NOMO-1 treated with dmso at 0.1 percent for 144 hours (cell line): ENCODE measurements at regions not wholly inside any gene's neighbourhood (a gene's known extent, or its start where the extent isn't known, plus 50 kb on each side); places are given as distances from the start of the nearest gene placed in this dataset.
"Not testable (repeated sequence)": the region's sequence is repeated elsewhere in the genome, so short reads cannot be mapped to it uniquely, and the experiment has no call there.

Experiments used
- DNase-seq: peaks from one replicate; lab custom pipeline; 2025; ENCODE audit not compliant: unreplicated experiment; lab: John Stamatoyannopoulos, UW

GRCh38 chr3:127443581-127444375, 146.8 kb downstream of the TPRA1 start:
- DNase-seq: no peak

DNA sequence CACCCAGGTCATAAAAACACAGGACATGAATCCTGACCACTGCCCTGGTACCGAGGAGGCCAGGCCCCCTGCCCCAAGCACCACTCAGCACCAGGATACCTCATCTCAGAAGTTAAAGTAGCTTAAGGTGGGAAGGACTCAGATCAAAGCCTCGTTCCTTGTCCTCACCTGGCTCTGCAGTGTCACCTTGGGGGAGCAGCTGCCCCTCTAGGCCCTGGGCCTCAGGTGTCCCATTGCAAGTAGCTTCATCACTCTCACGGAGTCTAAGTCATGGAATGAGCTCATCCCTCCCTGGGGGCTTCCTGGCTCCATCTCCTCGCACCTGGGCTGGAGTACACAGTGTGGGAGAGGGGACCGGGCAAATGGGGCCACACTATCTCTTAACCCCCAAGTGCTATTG, 148.0 kb downstream of the TPRA1 start:
- no peak for DNase-seq

DNA sequence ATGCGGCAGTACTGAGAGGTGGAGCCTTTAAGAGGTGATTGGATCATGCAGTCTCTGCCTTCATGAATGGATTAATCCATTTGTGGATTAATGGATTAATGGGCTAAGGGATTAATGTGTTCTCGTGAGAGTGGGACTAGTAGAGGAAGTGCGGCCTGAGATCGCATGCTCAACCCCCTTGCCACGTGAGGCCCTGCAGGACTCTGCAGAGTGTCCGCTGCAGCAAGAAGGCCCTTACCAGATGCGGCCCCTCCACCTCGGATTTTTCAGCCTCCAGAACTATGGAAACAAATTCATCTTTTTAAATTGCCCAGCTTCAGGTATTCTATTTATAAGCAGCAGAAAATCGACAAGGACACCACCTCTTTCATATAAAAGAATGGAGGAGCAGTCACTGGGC, 148.8 kb downstream of the TPRA1 start:
- no peak for DNase-seq

- DNase-seq: no peak
Observed at GRCh38 chr3:127440384-127440783, 150.1 kb downstream of the TPRA1 start.

- DNase-seq: no peak
Observed at GRCh38 chr3:127439621-127440020, 150.9 kb downstream of the TPRA1 start.

DNA sequence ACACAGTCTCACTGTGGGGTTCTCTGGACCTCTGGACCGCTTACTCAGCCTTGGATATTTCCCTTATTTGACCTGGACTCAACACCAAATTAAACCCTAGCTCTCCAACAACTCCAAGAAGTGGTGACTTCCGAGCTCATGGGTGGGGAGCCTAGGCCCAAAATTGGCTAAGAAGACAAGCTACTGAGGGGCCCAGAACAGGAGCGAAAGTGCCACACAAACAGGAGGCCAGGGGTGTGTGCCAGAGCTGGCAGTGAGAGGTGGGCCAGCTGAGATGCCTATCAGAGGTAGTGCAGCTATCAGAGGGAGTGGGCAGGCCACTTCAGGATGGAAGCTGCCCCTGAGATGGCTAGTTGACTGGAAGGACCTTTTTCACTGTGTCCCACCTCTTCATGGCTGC, 151.1 kb upstream of the PRR20G start:
- DNase-seq: no peak

DNA sequence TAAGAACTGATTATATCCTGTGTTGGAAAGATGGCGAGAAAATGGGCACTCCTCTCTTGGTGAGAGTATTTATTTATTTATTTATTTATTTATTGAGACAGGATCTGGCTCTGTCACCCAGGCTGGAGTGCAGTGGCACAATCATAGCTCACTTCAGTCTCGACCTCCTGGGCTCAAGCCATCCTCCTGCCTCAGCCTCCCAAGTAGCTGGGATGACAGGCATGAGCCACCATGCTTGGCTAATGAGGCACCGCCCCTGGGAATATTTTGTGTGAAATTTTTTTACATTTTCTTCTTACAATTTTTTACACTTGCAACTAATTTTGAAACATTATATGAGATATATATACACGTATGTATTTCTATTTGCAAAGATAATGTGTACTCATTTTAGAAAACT, 150.5 kb upstream of the PRR20G start:
- DNase-seq: no peak

DNA sequence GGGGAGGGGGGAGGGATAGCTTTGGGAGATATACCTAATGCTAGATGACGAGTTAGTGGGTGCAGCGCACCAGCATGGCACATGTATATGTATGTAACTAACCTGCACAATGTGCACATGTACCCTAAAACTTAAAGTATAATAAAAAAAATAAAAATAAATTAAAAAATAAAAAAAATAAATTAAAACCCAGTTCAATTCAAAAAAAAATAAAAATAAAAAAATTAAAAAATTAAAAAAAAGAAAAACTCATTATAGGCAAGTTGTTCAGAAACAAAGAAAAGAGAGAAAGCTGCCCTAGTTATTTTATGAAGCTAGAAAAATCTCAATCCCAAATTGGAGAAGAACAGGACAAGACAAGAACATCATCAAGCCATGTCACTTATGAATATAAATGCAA, 147.5 kb upstream of the PRR20G start:
- DNase-seq: not testable (repeated sequence)

DNA sequence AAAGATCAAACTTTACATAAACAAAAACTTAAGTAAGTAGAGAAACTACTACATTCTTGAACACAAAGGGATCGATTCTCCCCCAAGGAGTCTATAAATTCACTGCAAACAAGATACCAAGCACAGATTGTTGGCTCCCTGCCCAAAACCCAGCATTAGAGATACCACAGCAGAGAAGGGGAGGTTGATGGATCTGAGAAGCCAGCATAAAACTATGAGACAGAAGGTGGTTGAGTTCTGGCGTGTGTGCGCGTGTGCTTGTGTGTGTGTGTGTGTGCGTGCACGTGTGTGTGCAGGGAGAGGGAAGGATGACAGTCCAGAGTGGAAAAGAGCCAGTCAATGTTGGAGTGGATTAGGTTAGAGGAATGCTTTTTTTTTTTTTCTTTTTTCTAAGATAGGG, 143.2 kb upstream of the PRR20G start:
- no peak for DNase-seq

- no peak for DNase-seq
Observed at GRCh38 chr3:127428344-127428997, 140.6 kb upstream of the PRR20G start.

- DNase-seq: no peak
Observed at GRCh38 chr3:127427666-127428065, 139.8 kb upstream of the PRR20G start.

DNA sequence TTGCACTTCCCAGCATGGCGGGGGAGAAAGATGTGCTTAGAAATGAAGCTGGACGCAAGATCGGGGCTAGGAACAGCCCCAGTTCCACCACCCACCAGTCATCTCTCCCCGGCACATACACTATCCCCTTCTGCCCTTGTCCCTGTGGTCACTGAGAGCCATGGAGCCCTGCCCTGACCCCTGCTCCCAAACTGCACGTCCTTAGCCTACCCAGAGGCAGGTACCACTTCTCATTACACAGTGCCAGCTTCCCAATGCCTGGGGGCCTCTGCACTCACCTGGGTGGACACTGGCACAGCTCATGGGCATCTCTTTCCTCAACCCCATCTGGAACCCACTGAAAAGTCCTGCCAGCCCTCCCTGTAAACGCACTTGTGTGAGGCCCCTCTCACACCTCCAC, 139.3 kb upstream of the PRR20G start:
- no peak for DNase-seq

- no peak for DNase-seq
Observed at GRCh38 chr3:127426444-127427153, 138.8 kb upstream of the PRR20G start.

GRCh38 chr3:127425505-127426443, 137.9 kb upstream of the PRR20G start:
- no peak for DNase-seq

GRCh38 chr3:127424766-127425504, 137.1 kb upstream of the PRR20G start:
- no peak for DNase-seq

GRCh38 chr3:127423856-127424765, 136.3 kb upstream of the PRR20G start:
- no peak for DNase-seq

- no peak for DNase-seq
Observed at GRCh38 chr3:127422663-127423375, 135.0 kb upstream of the PRR20G start.

DNA sequence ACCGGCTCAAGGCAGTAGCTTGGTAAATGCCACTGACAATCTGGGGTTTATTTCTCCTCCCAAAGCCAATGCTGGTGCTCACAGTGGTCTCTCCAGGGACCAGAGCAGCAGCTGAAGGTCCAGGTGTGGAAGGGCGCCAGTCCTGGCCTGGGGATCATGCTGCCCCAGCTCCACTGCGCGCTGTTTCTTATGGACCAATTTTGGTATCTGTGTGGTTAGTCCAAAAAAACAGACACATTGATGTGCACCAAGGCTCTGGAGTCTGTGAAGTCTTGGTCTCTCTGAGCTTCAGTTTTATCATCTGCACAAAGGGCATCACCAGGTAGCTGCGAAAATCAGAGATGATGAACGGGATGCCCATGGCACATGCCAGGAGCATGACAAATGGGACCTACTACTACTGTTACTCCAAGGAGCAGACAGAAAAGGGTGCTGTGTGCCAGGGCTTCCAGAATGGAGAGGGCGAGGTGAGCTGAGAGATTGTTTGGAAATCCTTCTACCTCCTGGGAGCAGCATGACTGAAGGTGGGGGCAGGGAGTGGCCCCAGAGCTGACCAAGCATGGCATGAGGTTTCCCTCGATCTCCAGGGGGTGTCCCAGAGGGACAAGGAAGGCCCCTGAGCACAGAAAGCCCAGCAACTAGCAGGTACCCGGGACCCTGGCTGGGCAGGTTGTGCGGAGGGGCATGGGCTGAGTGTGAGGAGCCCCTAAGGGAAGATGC, 134.3 kb upstream of the PRR20G start:
- DNase-seq: no peak
